NCI-H1092 (cell line): ENCODE measurements at regions not wholly inside any gene's neighbourhood (a gene's known extent, or its start where the extent isn't known, plus 50 kb on each side); places are given as distances from the start of the nearest gene placed in this dataset.
"Not testable (repeated sequence)": the region's sequence is repeated elsewhere in the genome, so short reads cannot be mapped to it uniquely, and the experiment has no call there.

Source experiments
- DNase-seq: peaks from one replicate; lab custom pipeline; 2025; lab: John Stamatoyannopoulos, UW

- DNase-seq: not testable (repeated sequence)
Measured at GRCh38 chr16:21422824-21423223, 144.7 kb upstream of the CRYM start.

GRCh38 chr16:21404699-21405098, 126.6 kb upstream of the CRYM start:
- not testable (repeated sequence) for DNase-seq

GRCh38 chr16:21397866-21398265, 119.8 kb upstream of the CRYM start:
- DNase-seq: not testable (repeated sequence)

GRCh38 chr16:21396545-21396944, 118.5 kb upstream of the CRYM start:
- DNase-seq: not testable (repeated sequence)

DNA sequence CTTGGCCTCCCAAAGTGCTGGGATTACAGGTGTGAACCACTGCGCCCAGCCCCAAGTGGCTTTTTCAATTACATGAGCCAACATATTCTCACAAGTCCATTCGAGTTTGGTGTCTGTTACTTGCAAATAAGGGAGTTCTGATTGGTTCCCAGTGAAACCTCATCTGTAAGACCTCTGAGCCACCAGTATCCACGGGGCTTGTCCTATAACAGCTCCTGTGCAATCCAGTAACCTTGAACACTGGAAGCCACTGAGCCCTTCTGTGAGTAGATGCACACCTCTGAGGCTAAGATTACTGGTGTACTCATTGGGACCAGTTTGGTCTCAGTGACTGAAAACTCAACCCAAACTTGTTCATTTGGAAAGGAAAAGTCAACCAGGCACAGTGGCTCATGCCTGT, 112.5 kb upstream of the CRYM start:
- not testable (repeated sequence) for DNase-seq

- DNase-seq: not testable (repeated sequence)
Measured at GRCh38 chr16:21389860-21390259, 111.8 kb upstream of the CRYM start.

DNA sequence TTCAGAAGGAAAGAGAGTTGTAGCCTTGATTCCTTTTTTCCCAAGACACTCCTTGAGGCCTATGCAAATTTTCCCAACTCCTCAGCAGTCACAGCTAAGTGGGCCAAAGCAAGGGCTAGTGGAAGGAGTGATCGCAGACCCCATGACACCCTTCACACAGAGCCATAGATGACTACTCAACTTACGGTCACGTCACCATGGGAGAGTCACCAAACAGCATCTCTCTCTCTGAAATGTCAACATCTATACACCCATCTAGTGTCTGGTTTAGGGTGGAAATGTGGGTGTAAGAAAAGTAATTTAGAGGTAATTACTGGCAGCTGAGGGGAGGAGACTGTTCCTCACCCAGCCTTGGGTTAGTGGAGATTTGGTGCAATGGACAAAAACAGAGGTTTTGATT, 109.7 kb upstream of the CRYM start:
- DNase-seq: not testable (repeated sequence)

GRCh38 chr16:21386201-21386915, 108.3 kb upstream of the CRYM start:
- not testable (repeated sequence) for DNase-seq

DNA sequence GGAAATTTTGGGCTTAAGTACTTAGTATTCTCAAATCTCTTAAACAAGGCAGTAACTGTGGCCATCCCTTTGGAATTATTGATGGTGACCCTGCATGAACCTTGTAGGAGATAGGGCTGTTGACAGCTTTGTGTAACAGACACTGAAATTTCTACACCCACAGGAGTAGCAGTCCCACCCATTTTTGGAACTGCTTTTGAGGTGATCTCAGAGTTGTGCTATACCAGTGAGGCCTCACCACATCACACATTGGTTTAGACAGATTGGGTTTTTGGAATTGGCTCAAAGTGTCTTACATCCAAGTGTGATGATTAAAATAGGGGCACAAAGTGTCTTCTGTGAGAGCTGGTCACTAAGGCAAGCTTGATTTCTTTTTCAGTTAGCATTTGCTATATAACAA, 105.6 kb upstream of the CRYM start:
- not testable (repeated sequence) for DNase-seq

DNA sequence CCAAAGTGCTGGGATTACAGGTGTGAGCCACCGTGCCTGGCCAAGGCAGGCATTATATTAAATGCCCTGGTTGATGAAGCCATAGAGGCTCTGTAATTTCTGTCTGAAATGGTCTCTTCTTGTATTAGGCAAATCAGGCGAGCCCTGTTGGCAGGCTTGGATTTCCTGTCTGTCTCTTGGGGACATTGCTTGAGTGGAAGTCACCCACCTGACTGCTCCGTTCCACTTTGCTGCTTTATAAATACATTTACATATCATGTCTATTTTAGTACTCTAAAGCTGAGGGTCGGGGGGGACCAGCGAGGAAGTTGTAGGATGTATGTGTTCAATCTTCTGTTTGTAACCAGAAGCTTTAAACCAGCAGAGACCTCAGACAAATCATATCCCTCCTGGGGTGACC, 101.6 kb upstream of the CRYM start:
- DNase-seq: not testable (repeated sequence)

- DNase-seq: not testable (repeated sequence)
Measured at GRCh38 chr16:21376196-21376899, 98.3 kb upstream of the CRYM start.

DNA sequence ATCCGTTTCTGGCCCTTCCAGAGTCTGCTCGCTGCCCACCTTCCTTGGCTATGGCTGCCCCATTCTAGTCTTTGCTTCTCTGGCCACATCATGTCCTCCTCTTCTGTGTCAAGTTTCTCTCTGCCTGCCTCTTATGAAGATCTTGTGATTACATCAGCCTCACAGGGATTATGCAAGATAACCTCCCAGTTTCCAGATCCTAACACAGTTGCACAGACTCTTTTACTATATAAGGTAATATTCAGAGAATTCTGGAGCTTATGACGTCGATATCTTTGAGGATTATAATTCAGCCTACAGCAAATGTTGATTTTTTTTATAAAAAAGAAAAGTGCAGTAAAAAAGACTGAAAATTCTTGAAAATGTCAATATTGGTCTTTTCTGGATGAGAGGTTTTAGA, 97.2 kb upstream of the CRYM start:
- DNase-seq: not testable (repeated sequence)

DNA sequence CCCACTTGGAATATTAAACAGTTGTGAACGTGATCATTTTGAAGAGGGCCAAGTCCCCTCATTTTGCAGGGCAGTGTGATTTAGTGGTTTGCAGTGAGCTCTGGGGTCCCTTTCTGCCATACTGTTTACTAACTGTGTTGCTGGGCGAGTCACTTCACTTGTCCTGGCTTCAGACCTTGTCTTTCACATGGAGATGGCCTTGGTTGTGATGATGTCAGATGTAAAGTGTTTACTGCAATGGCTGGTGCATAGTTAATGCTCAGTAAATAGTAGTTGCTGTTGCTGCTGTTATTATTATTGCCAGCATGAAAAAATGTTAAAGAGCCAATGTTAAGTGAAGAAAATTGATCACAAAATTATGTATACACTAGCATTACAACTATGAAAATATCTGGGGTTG, 95.4 kb upstream of the CRYM start:
- DNase-seq: not testable (repeated sequence)

- DNase-seq: not testable (repeated sequence)
Measured at GRCh38 chr16:21372862-21373261, 94.8 kb upstream of the CRYM start.

GRCh38 chr16:21372162-21372835, 94.2 kb upstream of the CRYM start:
- peak; percentile 5 for DNase-seq

- not testable (repeated sequence) for DNase-seq
Measured at GRCh38 chr16:21370791-21371190, 92.7 kb upstream of the CRYM start.

GRCh38 chr16:21368973-21369942, 91.2 kb upstream of the CRYM start:
- not testable (repeated sequence) for DNase-seq

GRCh38 chr16:21367733-21368421, 89.8 kb upstream of the CRYM start:
- DNase-seq: not testable (repeated sequence)

DNA sequence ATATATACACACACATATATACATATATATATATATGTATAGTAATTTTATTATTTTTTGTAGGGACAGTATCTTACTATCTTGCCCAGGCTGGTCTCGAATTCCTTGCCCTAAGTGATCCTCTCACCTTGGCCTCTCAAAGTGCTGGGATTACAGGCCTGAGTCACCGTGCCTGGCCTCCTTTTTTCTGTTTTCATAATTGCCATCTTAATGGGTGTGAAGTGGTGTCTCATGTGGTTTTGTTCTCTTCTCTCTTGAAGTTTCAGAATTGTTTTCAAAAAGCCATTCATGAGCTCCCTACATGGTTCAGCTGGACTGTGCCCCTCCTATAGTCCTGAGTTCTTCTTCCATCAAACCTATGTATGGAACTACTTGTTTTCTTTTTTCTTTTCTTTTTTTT, 88.9 kb upstream of the CRYM start:
- DNase-seq: not testable (repeated sequence)

- not testable (repeated sequence) for DNase-seq
Measured at GRCh38 chr16:21365541-21365940, 87.5 kb upstream of the CRYM start.
